IPS-18a (cell line): ENCODE measurements at regions not wholly inside any gene's neighbourhood (a gene's known extent, or its start where the extent isn't known, plus 50 kb on each side); places are given as distances from the start of the nearest gene placed in this dataset.
"Not testable (repeated sequence)": the region's sequence is repeated elsewhere in the genome, so short reads cannot be mapped to it uniquely, and the experiment has no call there.

Experiments used
- H3K27ac ChIP-seq: one replicate; pipeline ENCODE4 v1.5.1; 2013; ENCODE audit warnings: low read length
- H3K27me3 ChIP-seq: one replicate; pipeline ENCODE4 v1.6.1; 2013; ENCODE audit warnings: mild to moderate bottlenecking, low read length; ENCODE audit not compliant: control insufficient read depth, insufficient read depth
- H3K36me3 ChIP-seq: one replicate; pipeline ENCODE4 v1.6.1; 2013; ENCODE audit warnings: low read depth, low read length; ENCODE audit not compliant: control insufficient read depth
- H3K4me1 ChIP-seq: one replicate; pipeline ENCODE4 v1.6.1; 2013; ENCODE audit warnings: low read depth, low read length; ENCODE audit not compliant: control insufficient read depth
- H3K4me3 ChIP-seq: one replicate; pipeline ENCODE4 v1.5.1; 2013; ENCODE audit warnings: low read length
- H3K9ac ChIP-seq: one replicate; pipeline ENCODE4 v1.6.1; 2013; ENCODE audit warnings: mild to moderate bottlenecking, low read length, moderate library complexity
- H3K9me3 ChIP-seq: one replicate; pipeline ENCODE4 v1.6.1; 2013; ENCODE audit warnings: low read depth, low read length; ENCODE audit not compliant: control insufficient read depth

GRCh38 chr9:1890816-1891215 is 124.3 kb upstream of the SMARCA2 start:
- no peaks in the 10 kb centered on the region for H3K27me3 ChIP-seq
- H3K9me3 ChIP-seq, result no peaks in the 10 kb centered on the region
- H3K9ac ChIP-seq, result no peak overlapping the region

GRCh38 chr9:1903080-1903704 is 112.0 kb upstream of the SMARCA2 start:
- not testable (repeated sequence) for H3K4me3 ChIP-seq, H3K9ac ChIP-seq, H3K36me3 ChIP-seq, H3K4me1 ChIP-seq, H3K27ac ChIP-seq, H3K27me3 ChIP-seq
- peaks cover 14% of the 10 kb centered on the region for H3K9me3 ChIP-seq

More at GRCh38 chr9:1890816-1891215, 124.3 kb upstream of the SMARCA2 start:
- H3K4me1 ChIP-seq, result no peaks in the 10 kb centered on the region
- no peak overlapping the region for H3K27ac ChIP-seq
- H3K4me3 ChIP-seq, result no peak overlapping the region
- H3K36me3 ChIP-seq, result no peaks in the 10 kb centered on the region

GRCh38 chr9:1907465-1907864 is 107.7 kb upstream of the SMARCA2 start:
- H3K9ac ChIP-seq, result no peak overlapping the region
- H3K27ac ChIP-seq, result no peak overlapping the region
- H3K27me3 ChIP-seq, result no peaks in the 10 kb centered on the region
- no peaks in the 10 kb centered on the region for H3K36me3 ChIP-seq
- H3K4me1 ChIP-seq, result peaks cover 4% of the 10 kb centered on the region
- H3K9me3 ChIP-seq, result peaks cover 4% of the 10 kb centered on the region
- H3K4me3 ChIP-seq, result no peak overlapping the region

GRCh38 chr9:1909322-1909721 is 105.8 kb upstream of the SMARCA2 start:
- H3K27ac ChIP-seq, result no peak overlapping the region

GRCh38 chr9:1910269-1910811 is 104.8 kb upstream of the SMARCA2 start:
- Histone ChIP-seq H3K9me3 (no peaks in the 10 kb centered on the region), H3K27ac (no peak overlapping the region)

More at GRCh38 chr9:1909322-1909721, 105.8 kb upstream of the SMARCA2 start:
- H3K9ac ChIP-seq, result no peak overlapping the region
- no peaks in the 10 kb centered on the region for H3K27me3 ChIP-seq
- H3K36me3 ChIP-seq, result no peaks in the 10 kb centered on the region
- H3K4me1 ChIP-seq, result peaks cover 4% of the 10 kb centered on the region
- H3K9me3 ChIP-seq, result no peaks in the 10 kb centered on the region
- H3K4me3 ChIP-seq, result no peak overlapping the region

GRCh38 chr9:1913631-1914330 is 101.4 kb upstream of the SMARCA2 start:
- no peak overlapping the region for H3K9ac ChIP-seq
- H3K4me3 ChIP-seq, result no peak overlapping the region
- H3K4me1 ChIP-seq, result peaks cover 11% of the 10 kb centered on the region
- no peaks in the 10 kb centered on the region for H3K27me3 ChIP-seq
- H3K27ac ChIP-seq, result no peak overlapping the region
- H3K9me3 ChIP-seq, result no peaks in the 10 kb centered on the region
- no peaks in the 10 kb centered on the region for H3K36me3 ChIP-seq

More at GRCh38 chr9:1910269-1910811, 104.8 kb upstream of the SMARCA2 start:
- H3K9ac ChIP-seq, result no peak overlapping the region
- H3K4me3 ChIP-seq, result no peak overlapping the region
- H3K36me3 ChIP-seq, result no peaks in the 10 kb centered on the region
- peaks cover 4% of the 10 kb centered on the region for H3K4me1 ChIP-seq
- H3K27me3 ChIP-seq, result no peaks in the 10 kb centered on the region

GRCh38 chr9:1916095-1916494 is 99.1 kb upstream of the SMARCA2 start:
- H3K27ac ChIP-seq, result no peak overlapping the region

GRCh38 chr9:1916655-1917054 is 98.5 kb upstream of the SMARCA2 start:
- Histone ChIP-seq H3K4me1 (peaks cover 8% of the 10 kb centered on the region), H3K36me3 (no peaks in the 10 kb centered on the region), H3K9me3 (no peaks in the 10 kb centered on the region), H3K4me3 (no peak overlapping the region), H3K9ac (no peak overlapping the region), H3K27me3 (no peaks in the 10 kb centered on the region), H3K27ac (no peak overlapping the region)

More at GRCh38 chr9:1916095-1916494, 99.1 kb upstream of the SMARCA2 start:
- H3K36me3 ChIP-seq, result no peaks in the 10 kb centered on the region
- H3K9ac ChIP-seq, result no peak overlapping the region
- H3K4me3 ChIP-seq, result no peak overlapping the region
- no peaks in the 10 kb centered on the region for H3K27me3 ChIP-seq
- H3K9me3 ChIP-seq, result no peaks in the 10 kb centered on the region
- H3K4me1 ChIP-seq, result peaks cover 8% of the 10 kb centered on the region

- no peak overlapping the region for H3K4me3 ChIP-seq
- no peak overlapping the region for H3K9ac ChIP-seq
- H3K4me1 ChIP-seq, result peaks cover 8% of the 10 kb centered on the region
- H3K36me3 ChIP-seq, result no peaks in the 10 kb centered on the region
- no peaks in the 10 kb centered on the region for H3K27me3 ChIP-seq
- no peak overlapping the region for H3K27ac ChIP-seq
- no peaks in the 10 kb centered on the region for H3K9me3 ChIP-seq
Measured at GRCh38 chr9:1917396-1917935, 97.7 kb upstream of the SMARCA2 start.

GRCh38 chr9:1918108-1918507 is 97.0 kb upstream of the SMARCA2 start:
- Histone ChIP-seq H3K4me3 (no peak overlapping the region), H3K9me3 (no peaks in the 10 kb centered on the region), H3K36me3 (no peaks in the 10 kb centered on the region), H3K27ac (no peak overlapping the region), H3K27me3 (no peaks in the 10 kb centered on the region), H3K9ac (no peak overlapping the region), H3K4me1 (peaks cover 8% of the 10 kb centered on the region)

GRCh38 chr9:1918622-1919021 is 96.5 kb upstream of the SMARCA2 start:
- H3K9ac ChIP-seq, result no peak overlapping the region

More at GRCh38 chr9:1918622-1919021, 96.5 kb upstream of the SMARCA2 start:
- H3K4me1 ChIP-seq, result peaks cover 8% of the 10 kb centered on the region
- H3K4me3 ChIP-seq, result no peak overlapping the region
- no peaks in the 10 kb centered on the region for H3K27me3 ChIP-seq
- no peak overlapping the region for H3K27ac ChIP-seq
- no peaks in the 10 kb centered on the region for H3K36me3 ChIP-seq
- H3K9me3 ChIP-seq, result no peaks in the 10 kb centered on the region
